Motor neuron (in vitro differentiated cells): ENCODE measurements at regions not wholly inside any gene's neighbourhood (a gene's known extent, or its start where the extent isn't known, plus 50 kb on each side); places are given as distances from the start of the nearest gene placed in this dataset.

Experiments
- ATAC-seq, 8 experiments: fragments of 200-7000 bp; cut with Tn5 transposase; replicated peaks in 6 of 8; 2 replicates each; pipeline ENCODE4 v1.8.0; 2021; ENCODE audit warnings: mild to moderate bottlenecking in 8 of 8, moderate library complexity in 8 of 8
- H3K27ac ChIP-seq, 2 donors: fragments of 250-450 bp; sonication (Bioruptor Pico); 2 replicates each; pipeline ENCODE4 v1.9.0; 2021; ENCODE audit warnings: antibody characterized with exemption in 2 of 2, mild to moderate bottlenecking in 2 of 2, moderate library complexity in 1 of 2
- H3K4me1 ChIP-seq, 2 donors: fragments of 250-450 bp; sonication (Bioruptor Pico); replicated peaks in 1 of 2; 2 replicates each; pipeline ENCODE4 v1.6.1; 2021; ENCODE audit warnings: antibody characterized with exemption in 2 of 2, mild to moderate bottlenecking in 2 of 2, moderate library complexity in 1 of 2
- H3K4me3 ChIP-seq, 5 donors: fragments of 250-450 bp; sonication (Bioruptor Pico); 2 replicates each; pipeline ENCODE4 v1.9.0; 2021; ENCODE audit warnings: antibody characterized with exemption in 5 of 5, mild to moderate bottlenecking in 5 of 5, moderate library complexity in 4 of 5
- WGBS, 10 experiments: fragments of 450-650 bp; shearing (Covaris generic); methylation state at CpG; one replicate each; pipeline ENCODE4 v1.0.0; 2022; 5-methylcytosine and 5-hydroxymethylcytosine counted together
- in situ Hi-C, 9 experiments: fragments of 400-800 bp; cut with MboI; loops; one replicate each; pipeline ENCODE4 v1.15.0; 2021; ENCODE audit warnings: low sequenced_read_pairs in 9 of 9, low pct_unique_long_range_greater_than_20kb in 2 of 9; ENCODE audit not compliant: unreplicated experiment in 9 of 9

- 8 to 100% (median 90%) methylated on average over 1 to 3 of the region's 3 CpGs; no CpG with 5 or more reads in 1 of the 10 experiments for WGBS, 10 experiments
- Histone ChIP-seq H3K4me3 (no peak overlapping the region), H3K4me1 (no peaks in the 10 kb centered on the region), H3K27ac (no peak overlapping the region)
- peak in 1 of 8 experiments; percentile 87 for ATAC-seq
- in situ Hi-C loops = loop anchor here in 4 of 9 experiments (25.0 kb wide), 2 partner anchors 243 to 368 kb away; no protein-coding TSS in a partner anchor
Observed at GRCh38 chr18:32529722-32530420, 59.2 kb upstream of the GAREM1 start.

GRCh38 chr18:32520771-32521170, 50.1 kb upstream of the GAREM1 start:
- Histone ChIP-seq H3K4me1 (no peaks in the 10 kb centered on the region), H3K4me3 (no peak overlapping the region), H3K27ac (no peak overlapping the region)
- no peak for ATAC-seq
- in situ Hi-C loops = loop anchor here in 1 of 9 experiments (25.0 kb wide), 1 partner anchor 108 kb away; no protein-coding TSS in a partner anchor
- WGBS, 10 experiments = 27 to 100% (median 79%) methylated on average over 1 to 4 of the region's 4 CpGs
